Naive thymus-derived CD4-positive, alpha-beta T cell (primary cell): ENCODE measurements at regions not wholly inside any gene's neighbourhood (a gene's known extent, or its start where the extent isn't known, plus 50 kb on each side); places are given as distances from the start of the nearest gene placed in this dataset.

ENCODE experiments used
- ATAC-seq: fragments of 150-1000 bp; cut with Tn5 transposase; 2 replicates; pipeline ENCODE4 v1.10.0; 2021; ENCODE audit warnings: mild to moderate bottlenecking, moderate library complexity
- CTCF ChIA-PET: fragments of 350-600 bp; sonication (Branson Sonifier 250); formaldehyde crosslinking; loops from one replicate; lab custom pipeline; 2021; ENCODE audit warnings: antibody characterized with exemption; lab: Charles Lee
- POLR2A ChIA-PET: fragments of 350-600 bp; sonication (Branson Sonifier 250); formaldehyde crosslinking; loops from one replicate; lab custom pipeline; 2021; ENCODE audit warnings: antibody characterized with exemption, inconsistent platforms; lab: Charles Lee
- DNase-seq, 9 donors: peaks; one replicate each; pipeline versions ENCODE4 v3.0.0 to v3.0.0-alpha.2; 2020 to 2022; ENCODE audit warnings: mixed read lengths in 1 of 9
- H3K27ac ChIP-seq: one replicate; pipeline ENCODE4 v1.7.0; 2013; ENCODE audit warnings: mild to moderate bottlenecking, low read depth, low read length, moderate library complexity
- H3K27me3 ChIP-seq, 2 donors: one replicate each; pipeline ENCODE4 v1.7.0; 2013; ENCODE audit warnings: low read length in 2 of 2, mild to moderate bottlenecking in 2 of 2, moderate library complexity in 2 of 2; ENCODE audit not compliant: control insufficient read depth in 2 of 2, insufficient read depth in 2 of 2
- H3K36me3 ChIP-seq, 3 experiments: 1 replicate in 2 of 3; 2 replicates in 1 of 3; pipeline ENCODE4 v1.7.0; 2013; ENCODE audit warnings: low read length in 3 of 3, mild to moderate bottlenecking in 3 of 3, moderate library complexity in 1 of 3; ENCODE audit not compliant: insufficient read depth in 3 of 3, control insufficient read depth in 2 of 3
- H3K4me1 ChIP-seq, 2 donors: one replicate each; pipeline ENCODE4 v1.7.0; 2013; ENCODE audit warnings: low read length in 2 of 2, mild to moderate bottlenecking in 2 of 2, moderate library complexity in 1 of 2; ENCODE audit not compliant: control insufficient read depth in 2 of 2, insufficient read depth in 2 of 2
- H3K4me3 ChIP-seq: 2 replicates; pipeline ENCODE4 v1.7.0; 2013; ENCODE audit warnings: mild to moderate bottlenecking, low read length
- H3K9me3 ChIP-seq, 3 experiments: 1 replicate in 2 of 3; 2 replicates in 1 of 3; pipeline ENCODE4 v1.7.0; 2013; ENCODE audit warnings: low read length in 3 of 3; ENCODE audit not compliant: control insufficient read depth in 2 of 3
- H3K27ac Mint-ChIP-seq, 9 donors: one replicate each; pipeline ENCODE4 v1.8.0; 2020 to 2022; ENCODE audit warnings: mixed read lengths in 9 of 9, mild to moderate bottlenecking in 8 of 9, moderate library complexity in 5 of 9, inconsistent platforms in 2 of 9
- H3K27me3 Mint-ChIP-seq, 5 donors: one replicate each; pipeline ENCODE4 v1.8.0; 2021 to 2022; ENCODE audit warnings: mixed read lengths in 5 of 5, mild to moderate bottlenecking in 1 of 5
- H3K36me3 Mint-ChIP-seq, 5 donors: one replicate each; pipeline ENCODE4 v1.8.0; 2020 to 2022; ENCODE audit warnings: mixed read lengths in 5 of 5, mild to moderate bottlenecking in 3 of 5, inconsistent platforms in 1 of 5
- H3K4me1 Mint-ChIP-seq, 7 donors: one replicate each; pipeline ENCODE4 v1.8.0; 2020 to 2022; ENCODE audit warnings: mixed read lengths in 7 of 7, mild to moderate bottlenecking in 3 of 7, inconsistent platforms in 1 of 7
- H3K4me3 Mint-ChIP-seq, 10 donors: one replicate each; pipeline ENCODE4 v1.8.0; 2020 to 2022; ENCODE audit warnings: mild to moderate bottlenecking in 10 of 10, mixed read lengths in 10 of 10, moderate library complexity in 6 of 10, inconsistent platforms in 2 of 10
- H3K9me3 Mint-ChIP-seq, 11 donors: one replicate each; pipeline ENCODE4 v1.8.0; 2020 to 2022; ENCODE audit warnings: mixed read lengths in 11 of 11, mild to moderate bottlenecking in 4 of 11, inconsistent platforms in 1 of 11, moderate library complexity in 1 of 11
- intact Hi-C, 2 donors: fragments of 100-400 bp; cut with micrococcal nuclease; formaldehyde crosslinking; loops; one replicate each; pipeline ENCODE4 v1.15.1; 2023

DNA sequence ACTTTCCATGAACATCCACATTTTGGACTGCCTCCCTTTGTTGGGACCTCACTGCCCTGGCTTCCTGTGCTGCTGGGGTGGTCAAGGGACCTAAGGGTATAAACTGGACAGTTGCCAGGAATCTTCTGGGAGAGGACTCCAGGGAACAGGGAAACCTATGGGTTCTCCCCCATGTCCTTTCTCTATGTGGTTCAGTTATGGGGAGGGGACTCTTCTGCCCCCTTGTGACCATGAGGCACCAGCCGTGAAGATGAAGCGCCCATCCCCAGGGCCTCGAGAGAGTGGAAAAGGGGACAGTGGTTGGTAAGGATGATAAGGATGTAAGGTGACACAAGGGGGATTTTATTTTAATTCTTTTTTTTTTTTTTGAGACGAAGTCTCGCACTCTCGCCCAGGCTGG, 177.0 kb upstream of the TMEM132C start:
- POLR2A ChIA-PET = no interaction called here

DNA sequence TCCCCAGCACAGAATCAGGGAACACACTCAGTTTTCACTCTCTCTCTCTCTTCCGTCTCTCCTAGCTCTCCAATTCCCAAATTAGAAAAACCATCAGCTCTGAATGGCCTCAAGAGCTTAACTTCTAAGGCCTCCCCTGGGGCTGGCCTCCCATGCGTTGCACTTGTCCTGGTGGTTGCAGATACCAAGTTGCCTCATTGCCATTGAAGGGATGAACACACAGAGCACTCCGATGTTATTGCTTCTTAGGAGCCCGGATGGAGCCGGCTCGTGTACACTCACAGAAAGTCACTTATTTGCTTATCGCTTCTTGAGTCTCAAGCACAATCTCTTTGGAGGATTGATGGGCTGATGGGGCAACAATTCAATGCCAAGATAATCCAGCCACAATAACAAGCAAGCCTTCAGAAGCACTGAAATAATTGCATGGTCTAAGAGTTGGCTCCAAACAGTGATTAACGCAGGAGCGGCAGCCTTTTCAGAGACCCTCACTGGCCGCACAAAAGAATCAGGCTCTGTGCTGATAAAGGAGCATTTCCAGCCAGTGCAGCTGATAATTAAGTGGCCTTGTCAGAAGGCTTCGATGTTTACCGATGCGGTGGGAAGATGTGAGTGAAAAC, 175.8 kb upstream of the TMEM132C start:
- H3K4me1 Mint-ChIP-seq = no peaks in the 10 kb centered on the region
- H3K36me3 Mint-ChIP-seq = peaks cover 0 to 4% (median 0%) of the 10 kb centered on the region in 5 donors
- ChIA-PET POLR2A (no interaction called here), CTCF (no interaction called here)
- no peak for DNase-seq
- peaks cover 0 to 13% (median 5%) of the 10 kb centered on the region in 11 donors for H3K9me3 Mint-ChIP-seq
- H3K4me3 ChIP-seq = no peak overlapping the region
- H3K9me3 ChIP-seq = no peaks in the 10 kb centered on the region
- H3K27me3 ChIP-seq = no peaks in the 10 kb centered on the region
- intact Hi-C loops = no loop called here
- no peaks in the 10 kb centered on the region for H3K4me1 ChIP-seq
- no peak overlapping the region for H3K27ac ChIP-seq
- H3K36me3 ChIP-seq = no peaks in the 10 kb centered on the region
- no peak overlapping the region for H3K27ac Mint-ChIP-seq
- no peak overlapping the region for H3K4me3 Mint-ChIP-seq
- no peaks in the 10 kb centered on the region for H3K27me3 Mint-ChIP-seq
- ATAC-seq = no peak

More for the DNA sequence above, 177.0 kb upstream of the TMEM132C start:
- no peaks in the 10 kb centered on the region for H3K4me1 Mint-ChIP-seq
- no peaks in the 10 kb centered on the region for H3K27me3 ChIP-seq
- peaks cover 0 to 4% (median 0%) of the 10 kb centered on the region in 5 donors for H3K36me3 Mint-ChIP-seq
- H3K4me3 Mint-ChIP-seq = no peak overlapping the region
- no peak overlapping the region for H3K27ac ChIP-seq
- H3K27ac Mint-ChIP-seq = no peak overlapping the region
- peaks cover 0 to 13% (median 5%) of the 10 kb centered on the region in 11 donors for H3K9me3 Mint-ChIP-seq
- no peak overlapping the region for H3K4me3 ChIP-seq
- H3K4me1 ChIP-seq = no peaks in the 10 kb centered on the region
- no peak for ATAC-seq
- DNase-seq = no peak
- no peaks in the 10 kb centered on the region for H3K36me3 ChIP-seq
- H3K27me3 Mint-ChIP-seq = no peaks in the 10 kb centered on the region
- CTCF ChIA-PET = no interaction called here
- intact Hi-C loops = no loop called here
- H3K9me3 ChIP-seq = no peaks in the 10 kb centered on the region

DNA sequence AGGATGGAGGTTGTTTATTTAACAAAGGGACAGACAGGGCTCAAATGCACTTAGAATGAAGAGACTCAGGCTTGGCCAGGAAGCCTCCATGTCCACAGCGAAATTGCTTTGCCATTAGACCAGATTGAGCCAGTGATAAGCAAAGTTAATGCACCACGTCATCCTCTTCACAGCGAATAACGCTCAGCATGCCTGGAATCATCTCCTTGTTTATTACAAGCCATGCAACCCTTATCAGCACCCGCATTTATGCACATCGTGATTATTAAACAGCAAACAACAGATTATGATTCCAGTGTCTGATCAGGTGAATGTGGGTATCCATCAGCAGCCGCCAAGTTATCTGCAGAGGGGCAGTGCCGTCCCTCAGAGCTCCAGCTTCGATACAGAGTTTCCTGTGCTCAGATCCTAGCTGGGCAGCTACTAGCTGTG, 175.0 kb upstream of the TMEM132C start:
- peaks cover 0 to 18% (median 5%) of the 10 kb centered on the region in 11 donors for H3K9me3 Mint-ChIP-seq
- Histone ChIP-seq H3K27me3 (no peaks in the 10 kb centered on the region), H3K36me3 (no peaks in the 10 kb centered on the region), H3K4me3 (no peak overlapping the region), H3K4me1 (no peaks in the 10 kb centered on the region), H3K27ac (no peak overlapping the region), H3K9me3 (no peaks in the 10 kb centered on the region)
- no peak for DNase-seq
- H3K4me1 Mint-ChIP-seq = no peaks in the 10 kb centered on the region
- intact Hi-C loops = no loop called here
- POLR2A ChIA-PET = no interaction called here
- ATAC-seq = no peak
- no peaks in the 10 kb centered on the region for H3K27me3 Mint-ChIP-seq
- H3K27ac Mint-ChIP-seq = no peak overlapping the region
- no peak overlapping the region for H3K4me3 Mint-ChIP-seq
- CTCF ChIA-PET = no interaction called here
- H3K36me3 Mint-ChIP-seq = peaks cover 0 to 4% (median 0%) of the 10 kb centered on the region in 5 donors

DNA sequence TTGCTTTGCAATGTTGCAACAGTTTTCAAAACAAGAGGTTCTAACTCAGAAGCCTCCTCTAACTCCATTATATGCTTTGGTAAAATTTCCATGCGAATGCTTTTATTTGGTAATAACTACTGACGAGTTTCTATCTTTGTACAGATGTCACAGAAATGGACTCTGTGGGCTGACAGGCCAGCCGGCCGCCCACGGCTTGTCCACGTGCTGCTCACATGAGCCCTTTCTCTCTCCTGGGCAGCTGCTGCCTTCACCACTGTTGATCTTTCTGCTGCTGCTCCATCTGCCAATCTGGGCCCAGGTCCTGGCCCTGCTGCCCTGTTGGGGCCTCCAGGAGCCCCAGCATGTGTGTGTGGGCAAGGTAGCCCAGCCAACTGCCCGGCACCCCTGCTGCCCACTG, 168.2 kb upstream of the TMEM132C start:
- ChIA-PET POLR2A (no interaction called here), CTCF (no interaction called here)
- DNase-seq (no peak), ATAC-seq (no peak)
- Histone ChIP-seq H3K27ac (no peak overlapping the region), H3K36me3 (no peaks in the 10 kb centered on the region), H3K4me1 (no peaks in the 10 kb centered on the region), H3K27me3 (no peaks in the 10 kb centered on the region), H3K4me3 (no peak overlapping the region), H3K9me3 (no peaks in the 10 kb centered on the region)
- H3K36me3 Mint-ChIP-seq = no peaks in the 10 kb centered on the region
- H3K27ac Mint-ChIP-seq = no peak overlapping the region
- intact Hi-C loops = no loop called here
- H3K9me3 Mint-ChIP-seq = peaks cover 0 to 9% (median 2%) of the 10 kb centered on the region in 11 donors
- H3K4me1 Mint-ChIP-seq = no peaks in the 10 kb centered on the region
- H3K4me3 Mint-ChIP-seq = no peak overlapping the region
- H3K27me3 Mint-ChIP-seq = no peaks in the 10 kb centered on the region

DNA sequence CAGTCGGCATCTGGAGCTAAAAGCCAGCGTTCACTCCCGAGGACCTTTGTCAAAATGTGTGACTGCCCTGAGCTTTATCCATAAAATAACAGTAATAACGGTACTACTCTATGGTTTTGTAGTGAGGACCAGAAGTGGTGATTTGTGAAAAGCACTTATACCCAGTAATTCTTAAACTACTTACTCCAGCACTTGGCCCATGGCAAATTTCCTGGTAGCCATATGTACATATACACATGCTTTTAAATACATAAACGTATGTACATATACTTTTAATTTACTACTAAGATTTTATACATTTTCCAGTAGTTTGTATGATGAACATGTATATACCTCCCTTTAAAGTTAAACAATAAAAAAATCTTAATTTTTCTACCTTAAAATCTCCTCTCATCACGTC, 163.8 kb upstream of the TMEM132C start:
- POLR2A ChIA-PET = no interaction called here
- intact Hi-C loops = no loop called here
- H3K4me1 Mint-ChIP-seq = no peaks in the 10 kb centered on the region

DNA sequence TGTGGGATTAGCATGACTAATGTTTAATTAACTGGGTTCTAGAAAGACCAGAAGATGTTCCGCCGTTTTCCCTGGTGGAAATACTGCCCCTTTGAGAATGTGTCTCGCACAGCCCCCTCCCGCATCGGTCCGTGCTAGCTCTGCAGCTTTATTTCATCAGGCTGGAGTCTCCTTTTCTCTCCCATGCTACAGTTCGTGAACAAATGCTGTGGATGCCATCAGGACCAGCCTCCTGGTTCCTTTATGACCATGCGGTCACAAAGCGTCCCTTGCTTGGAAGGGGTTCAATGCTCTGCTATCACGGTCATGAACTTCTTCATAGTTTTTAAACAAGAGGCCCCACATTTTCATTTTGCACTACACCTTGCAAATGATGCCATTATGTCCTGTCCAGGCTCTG, 157.7 kb upstream of the TMEM132C start:
- Mint-ChIP-seq H3K27ac (no peak overlapping the region), H3K4me3 (no peak overlapping the region), H3K4me1 (no peaks in the 10 kb centered on the region), H3K27me3 (peaks cover 0 to 4% (median 0%) of the 10 kb centered on the region in 5 donors), H3K9me3 (peaks cover 0 to 8% (median 2%) of the 10 kb centered on the region in 11 donors), H3K36me3 (no peaks in the 10 kb centered on the region)
- ATAC-seq = no peak
- intact Hi-C loops = no loop called here
- ChIA-PET CTCF (no interaction called here), POLR2A (no interaction called here)
- Histone ChIP-seq H3K4me3 (no peak overlapping the region), H3K27ac (no peak overlapping the region), H3K36me3 (no peaks in the 10 kb centered on the region), H3K27me3 (no peaks in the 10 kb centered on the region), H3K4me1 (no peaks in the 10 kb centered on the region), H3K9me3 (no peaks in the 10 kb centered on the region)
- no peak for DNase-seq

More for the DNA sequence above, 163.8 kb upstream of the TMEM132C start:
- Histone ChIP-seq H3K27me3 (no peaks in the 10 kb centered on the region), H3K4me3 (no peak overlapping the region), H3K27ac (no peak overlapping the region), H3K4me1 (no peaks in the 10 kb centered on the region), H3K36me3 (no peaks in the 10 kb centered on the region), H3K9me3 (no peaks in the 10 kb centered on the region)
- DNase-seq (no peak), ATAC-seq (no peak)
- CTCF ChIA-PET = no interaction called here
- Mint-ChIP-seq H3K4me3 (no peak overlapping the region), H3K27ac (no peak overlapping the region), H3K9me3 (peaks cover 0 to 12% (median 0%) of the 10 kb centered on the region in 11 donors), H3K36me3 (no peaks in the 10 kb centered on the region), H3K27me3 (no peaks in the 10 kb centered on the region)

DNA sequence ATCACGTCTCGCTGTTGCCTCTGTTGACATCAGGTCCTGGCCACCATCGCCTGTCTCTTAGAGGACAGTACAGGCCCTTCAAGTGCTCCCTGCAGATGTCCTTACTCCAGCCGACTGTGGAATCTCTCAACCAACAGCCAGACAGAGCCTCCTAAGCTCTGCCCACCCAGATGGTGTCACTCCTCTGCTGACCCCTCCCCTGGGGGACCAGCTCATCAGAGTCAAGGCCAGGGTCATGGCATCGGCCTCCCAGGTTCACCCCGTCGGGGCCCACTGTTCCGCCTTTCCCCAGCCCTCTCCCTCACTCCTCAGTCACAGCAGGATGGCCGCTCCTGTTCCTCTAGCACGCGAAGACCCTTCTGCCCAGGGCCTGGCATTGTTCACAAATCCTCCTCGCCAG, 157.3 kb upstream of the TMEM132C start:
- no peaks in the 10 kb centered on the region for H3K4me1 ChIP-seq
- CTCF ChIA-PET = no interaction called here
- intact Hi-C loops = no loop called here
- no peak for ATAC-seq
- no peaks in the 10 kb centered on the region for H3K36me3 ChIP-seq
- no peak overlapping the region for H3K4me3 Mint-ChIP-seq
- no peak for DNase-seq
- peaks cover 0 to 8% (median 4%) of the 10 kb centered on the region in 11 donors for H3K9me3 Mint-ChIP-seq
- no peak overlapping the region for H3K4me3 ChIP-seq
- no peaks in the 10 kb centered on the region for H3K4me1 Mint-ChIP-seq
- H3K27me3 ChIP-seq = no peaks in the 10 kb centered on the region
- H3K27me3 Mint-ChIP-seq = peaks cover 0 to 4% (median 0%) of the 10 kb centered on the region in 5 donors
- H3K36me3 Mint-ChIP-seq = no peaks in the 10 kb centered on the region
- no peak overlapping the region for H3K27ac ChIP-seq
- H3K9me3 ChIP-seq = no peaks in the 10 kb centered on the region
- POLR2A ChIA-PET = no interaction called here
- H3K27ac Mint-ChIP-seq = no peak overlapping the region
